AG04450 (cell line): ENCODE measurements at regions not wholly inside any gene's neighbourhood (a gene's known extent, or its start where the extent isn't known, plus 50 kb on each side); places are given as distances from the start of the nearest gene placed in this dataset.

Source experiments
- CTCF ChIA-PET: fragments of 300-600, 350-600 bp; formaldehyde crosslinking; extraction: SDS; loops from one replicate; lab custom pipeline; 2022; ENCODE audit warnings: antibody characterized with exemption, inconsistent platforms; lab: Charles Lee
- POLR2A ChIA-PET: fragments of 350-600 bp; formaldehyde crosslinking; extraction: SDS; loops from one replicate; lab custom pipeline; 2021; ENCODE audit warnings: antibody characterized with exemption, inconsistent platforms; lab: Yijun Ruan, JAX
- DNase-seq: peaks from one replicate; pipeline ENCODE4 v3.0.0-alpha.2; 2011; ENCODE audit warnings: low read depth, low spot score
- H3K27ac ChIP-seq: one replicate; pipeline ENCODE4 v1.5.1; 2012; ENCODE audit warnings: low read depth, low read length, control low read depth
- H3K27me3 ChIP-seq: one replicate; pipeline ENCODE4 v1.6.0; 2012; ENCODE audit warnings: low read length; ENCODE audit not compliant: control insufficient read depth, insufficient read depth
- H3K4me3 ChIP-seq: 2 replicates; pipeline ENCODE4 v1.5.1; 2011; ENCODE audit warnings: mild to moderate bottlenecking, low read depth, low read length, control low read depth
- H3K9me3 ChIP-seq: 2 replicates; pipeline ENCODE4 v1.5.1; 2012; ENCODE audit warnings: low read length; ENCODE audit not compliant: control insufficient read depth, insufficient read depth
- TF ChIP-seq, protein P1 (sequence below): IDR thresholded peaks from 2 replicates; pipeline ENCODE4 v1.5.1; 2011; ENCODE audit warnings: low read depth, low read length, control low read depth, inconsistent platforms

GRCh38 chr9:38311382-38312270 is 80.9 kb upstream of the ALDH1B1 start:
- no peak for DNase-seq
- TF ChIP-seq, protein P1, sequence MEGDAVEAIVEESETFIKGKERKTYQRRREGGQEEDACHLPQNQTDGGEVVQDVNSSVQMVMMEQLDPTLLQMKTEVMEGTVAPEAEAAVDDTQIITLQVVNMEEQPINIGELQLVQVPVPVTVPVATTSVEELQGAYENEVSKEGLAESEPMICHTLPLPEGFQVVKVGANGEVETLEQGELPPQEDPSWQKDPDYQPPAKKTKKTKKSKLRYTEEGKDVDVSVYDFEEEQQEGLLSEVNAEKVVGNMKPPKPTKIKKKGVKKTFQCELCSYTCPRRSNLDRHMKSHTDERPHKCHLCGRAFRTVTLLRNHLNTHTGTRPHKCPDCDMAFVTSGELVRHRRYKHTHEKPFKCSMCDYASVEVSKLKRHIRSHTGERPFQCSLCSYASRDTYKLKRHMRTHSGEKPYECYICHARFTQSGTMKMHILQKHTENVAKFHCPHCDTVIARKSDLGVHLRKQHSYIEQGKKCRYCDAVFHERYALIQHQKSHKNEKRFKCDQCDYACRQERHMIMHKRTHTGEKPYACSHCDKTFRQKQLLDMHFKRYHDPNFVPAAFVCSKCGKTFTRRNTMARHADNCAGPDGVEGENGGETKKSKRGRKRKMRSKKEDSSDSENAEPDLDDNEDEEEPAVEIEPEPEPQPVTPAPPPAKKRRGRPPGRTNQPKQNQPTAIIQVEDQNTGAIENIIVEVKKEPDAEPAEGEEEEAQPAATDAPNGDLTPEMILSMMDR = no peak
- peaks cover 36% of the 10 kb centered on the region for H3K27me3 ChIP-seq
- no peak overlapping the region for H3K27ac ChIP-seq
- no peak overlapping the region for H3K4me3 ChIP-seq
- no peaks in the 10 kb centered on the region for H3K9me3 ChIP-seq
- CTCF ChIA-PET = no interaction called here
- POLR2A ChIA-PET = no interaction called here

- TF ChIP-seq, protein P1 = no peak
- H3K4me3 ChIP-seq = no peak overlapping the region
- peaks cover 33% of the 10 kb centered on the region for H3K27me3 ChIP-seq
- ChIA-PET CTCF (no interaction called here), POLR2A (no interaction called here)
- DNase-seq = no peak
- H3K9me3 ChIP-seq = no peaks in the 10 kb centered on the region
- H3K27ac ChIP-seq = no peak overlapping the region
Measured at GRCh38 chr9:38309324-38310195, 82.9 kb upstream of the ALDH1B1 start.

GRCh38 chr9:38308136-38308535 is 84.4 kb upstream of the ALDH1B1 start:
- ChIA-PET CTCF (no interaction called here), POLR2A (no interaction called here)
- H3K27ac ChIP-seq = no peak overlapping the region
- no peak overlapping the region for H3K4me3 ChIP-seq
- TF ChIP-seq, protein P1 = no peak
- no peaks in the 10 kb centered on the region for H3K9me3 ChIP-seq
- DNase-seq = no peak
- peaks cover 29% of the 10 kb centered on the region for H3K27me3 ChIP-seq

DNA sequence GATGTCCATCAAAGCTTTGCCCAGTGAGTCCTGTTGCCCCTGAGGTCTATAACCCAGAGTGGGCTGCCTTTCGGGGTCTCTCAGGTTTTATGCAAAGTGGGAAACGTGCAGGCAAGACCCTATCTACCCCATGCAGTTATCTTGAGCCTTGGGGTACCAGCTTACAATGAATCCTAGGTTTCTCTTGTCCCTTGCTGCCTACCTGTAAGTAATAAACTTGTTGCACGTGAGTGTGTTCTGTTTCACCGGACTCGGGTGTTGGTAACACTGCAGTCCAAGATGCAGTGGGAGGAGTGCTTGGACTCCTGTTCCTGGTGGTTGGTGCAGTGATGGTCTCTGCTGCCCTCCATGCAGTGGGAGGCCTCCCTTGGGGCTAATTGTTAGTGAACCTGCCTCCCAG is 85.6 kb upstream of the ALDH1B1 start:
- CTCF ChIA-PET = no interaction called here
- POLR2A ChIA-PET = no interaction called here
- Histone ChIP-seq H3K27ac (no peak overlapping the region), H3K27me3 (peaks cover 23% of the 10 kb centered on the region), H3K9me3 (no peaks in the 10 kb centered on the region), H3K4me3 (no peak overlapping the region)
- TF ChIP-seq, protein P1 = no peak
- DNase-seq = no peak

DNA sequence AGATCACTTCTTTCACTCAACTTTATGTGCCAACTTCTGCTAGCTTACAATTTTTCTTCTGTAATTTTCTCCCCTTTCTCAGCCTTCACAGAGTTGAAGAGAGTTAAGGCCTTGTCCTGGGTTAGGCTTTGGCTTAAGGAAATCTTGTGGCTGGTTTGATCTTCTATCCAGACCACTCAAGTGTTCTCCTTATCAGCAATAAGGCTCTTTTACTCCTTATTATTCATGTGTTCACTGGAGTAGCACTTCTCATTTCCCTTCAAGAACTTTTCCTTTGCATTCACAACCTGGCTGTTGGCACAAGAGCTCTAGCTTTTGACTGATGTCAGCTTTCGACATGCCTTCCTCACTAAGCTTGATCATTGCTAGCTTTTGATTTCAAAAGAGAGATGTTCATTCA is 86.9 kb upstream of the ALDH1B1 start:
- CTCF ChIA-PET = no interaction called here
- TF ChIP-seq, protein P1 = no peak
- Histone ChIP-seq H3K4me3 (no peak overlapping the region), H3K27ac (no peak overlapping the region), H3K9me3 (no peaks in the 10 kb centered on the region), H3K27me3 (peaks cover 19% of the 10 kb centered on the region)
- no peak for DNase-seq
- POLR2A ChIA-PET = no interaction called here
